ENCODE measurements at regions not wholly inside any gene's neighbourhood (a gene's known extent, or its start where the extent isn't known, plus 50 kb on each side); places are given as distances from the start of the nearest gene placed in this dataset.

GRCh38 chr1:193366764-193367507, 180.5 kb upstream of the B3GALT2 start:
- no peaks in the 10 kb centered on the region for H3K9me2 ChIP-seq (ENCODE audit: insufficient read depth)
- H2AFZ ChIP-seq (ENCODE audit: low read depth, low read length, poor library complexity, severe bottlenecking) = no peak overlapping the region
- H4K20me1 ChIP-seq (ENCODE audit: insufficient read depth) = no peaks in the 10 kb centered on the region
- ATAC-seq (no peak), DNase-seq (ENCODE audit: low read depth, low spot score) (no peak)
- no peaks in the 10 kb centered on the region for H3K4me1 ChIP-seq (ENCODE audit: control insufficient read depth in 1 of 2, insufficient read depth in 2 of 2, low read length in 2 of 2)
- H3K36me3 ChIP-seq (ENCODE audit: control insufficient read depth in 1 of 2, insufficient read depth in 2 of 2, low read length in 2 of 2) = no peaks in the 10 kb centered on the region
- H3K27me3 ChIP-seq (ENCODE audit: insufficient read depth, low read length) = no peaks in the 10 kb centered on the region
- ChIA-PET POLR2A (no interaction called here), CTCF (no interaction called here), RAD21 (ENCODE audit: low non-redundant PET in 1 of 2, low total read pairs in 2 of 2, uncharacterized antibody in 2 of 2, unreplicated experiment in 2 of 2) (no interaction called here)
- no peaks in the 10 kb centered on the region for H3K79me2 ChIP-seq (ENCODE audit: insufficient read depth, low read length)
- H3K4me2 ChIP-seq (ENCODE audit: low read length) = no peak overlapping the region
- H3K9ac ChIP-seq (ENCODE audit: low read length) = no peak overlapping the region
- no peak overlapping the region for H3K27ac ChIP-seq (ENCODE audit: low read depth, low read length)
- no TSS peak for BruUV-seq (replicated peaks)
- no peaks in the 10 kb centered on the region for H3K9me3 ChIP-seq (ENCODE audit: control insufficient read depth in 1 of 2, insufficient read depth in 1 of 2, low read depth in 1 of 2, low read length in 2 of 2)
- TF ChIP-seq FOSL1 (IDR thresholded peaks at IDR 0.05; ENCODE audit: low read depth) (no peak), ZNF274 (IDR thresholded peaks at IDR 0.05; ENCODE audit: low read depth, low read length) (no peak), POLR2A (IDR thresholded peaks at IDR 0.05; ENCODE audit: borderline replicate concordance, extremely low read depth, insufficient read depth, insufficient read length) (no peak), CEBPB (IDR thresholded peaks at IDR 0.05; ENCODE audit: low read depth) (no peak), EGR1 (IDR thresholded peaks at IDR 0.05; ENCODE audit: low read depth) (no peak), RAD21 (IDR thresholded peaks at IDR 0.05; ENCODE audit: low read depth) (no peak), TCF7L2 (IDR thresholded peaks at IDR 0.05; ENCODE audit: borderline replicate concordance, extremely low read depth, insufficient read depth, insufficient read length) (no peak), ZFX (IDR thresholded peaks at IDR 0.05) (no peak), ELF1 (IDR thresholded peaks at IDR 0.05; ENCODE audit: borderline replicate concordance, low read depth) (no peak), SRF (IDR thresholded peaks at IDR 0.05; ENCODE audit: low read depth) (no peak), ZBTB33 (IDR thresholded peaks at IDR 0.05; ENCODE audit: extremely low read depth, insufficient replicate concordance, low read length) (no peak), EZH2phosphoT487 (IDR thresholded peaks at IDR 0.05; ENCODE audit: borderline replicate concordance) (no peak), EZH2 (IDR thresholded peaks at IDR 0.05) (no peak), CBX3 (IDR thresholded peaks at IDR 0.05; ENCODE audit: low read depth) (no peak), YY1 (IDR thresholded peaks at IDR 0.05; ENCODE audit: extremely low read depth, insufficient replicate concordance, low read depth, low read length) (no peak)
- TF ChIP-seq, protein P1, sequence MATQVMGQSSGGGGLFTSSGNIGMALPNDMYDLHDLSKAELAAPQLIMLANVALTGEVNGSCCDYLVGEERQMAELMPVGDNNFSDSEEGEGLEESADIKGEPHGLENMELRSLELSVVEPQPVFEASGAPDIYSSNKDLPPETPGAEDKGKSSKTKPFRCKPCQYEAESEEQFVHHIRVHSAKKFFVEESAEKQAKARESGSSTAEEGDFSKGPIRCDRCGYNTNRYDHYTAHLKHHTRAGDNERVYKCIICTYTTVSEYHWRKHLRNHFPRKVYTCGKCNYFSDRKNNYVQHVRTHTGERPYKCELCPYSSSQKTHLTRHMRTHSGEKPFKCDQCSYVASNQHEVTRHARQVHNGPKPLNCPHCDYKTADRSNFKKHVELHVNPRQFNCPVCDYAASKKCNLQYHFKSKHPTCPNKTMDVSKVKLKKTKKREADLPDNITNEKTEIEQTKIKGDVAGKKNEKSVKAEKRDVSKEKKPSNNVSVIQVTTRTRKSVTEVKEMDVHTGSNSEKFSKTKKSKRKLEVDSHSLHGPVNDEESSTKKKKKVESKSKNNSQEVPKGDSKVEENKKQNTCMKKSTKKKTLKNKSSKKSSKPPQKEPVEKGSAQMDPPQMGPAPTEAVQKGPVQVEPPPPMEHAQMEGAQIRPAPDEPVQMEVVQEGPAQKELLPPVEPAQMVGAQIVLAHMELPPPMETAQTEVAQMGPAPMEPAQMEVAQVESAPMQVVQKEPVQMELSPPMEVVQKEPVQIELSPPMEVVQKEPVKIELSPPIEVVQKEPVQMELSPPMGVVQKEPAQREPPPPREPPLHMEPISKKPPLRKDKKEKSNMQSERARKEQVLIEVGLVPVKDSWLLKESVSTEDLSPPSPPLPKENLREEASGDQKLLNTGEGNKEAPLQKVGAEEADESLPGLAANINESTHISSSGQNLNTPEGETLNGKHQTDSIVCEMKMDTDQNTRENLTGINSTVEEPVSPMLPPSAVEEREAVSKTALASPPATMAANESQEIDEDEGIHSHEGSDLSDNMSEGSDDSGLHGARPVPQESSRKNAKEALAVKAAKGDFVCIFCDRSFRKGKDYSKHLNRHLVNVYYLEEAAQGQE (IDR thresholded peaks at IDR 0.05; ENCODE audit: low read depth) = no peak
- intact Hi-C loops (cut with micrococcal nuclease) = no loop called here
- no peak overlapping the region for H3K4me3 ChIP-seq (replicated peaks in 1 of 2; ENCODE audit: low read depth in 1 of 2, low read length in 2 of 2)

All from HCT116 (cell line).